ENCODE measurements at regions not wholly inside any gene's neighbourhood (a gene's known extent, or its start where the extent isn't known, plus 50 kb on each side); places are given as distances from the start of the nearest gene placed in this dataset.

DNA sequence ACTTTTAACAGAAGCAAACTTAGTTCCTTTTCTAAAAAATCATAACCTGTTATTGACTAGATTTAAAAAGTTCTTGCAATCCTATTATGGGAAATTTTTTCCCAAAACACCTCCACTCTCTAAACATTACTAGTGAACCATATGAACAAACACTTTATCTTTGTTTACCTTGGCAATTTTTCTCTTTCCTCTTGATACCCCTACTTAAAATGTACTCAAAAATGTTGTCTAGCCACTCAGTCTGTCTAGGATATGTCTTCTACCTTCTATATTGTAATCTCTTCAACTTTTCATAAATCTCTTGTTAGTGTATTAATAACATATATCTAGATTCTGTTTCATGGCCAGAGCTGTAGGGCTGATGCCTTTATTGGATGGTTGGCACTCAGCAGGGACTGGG is 630.0 kb upstream of the GRM3 start:
- TF ChIP-seq, protein P1, sequence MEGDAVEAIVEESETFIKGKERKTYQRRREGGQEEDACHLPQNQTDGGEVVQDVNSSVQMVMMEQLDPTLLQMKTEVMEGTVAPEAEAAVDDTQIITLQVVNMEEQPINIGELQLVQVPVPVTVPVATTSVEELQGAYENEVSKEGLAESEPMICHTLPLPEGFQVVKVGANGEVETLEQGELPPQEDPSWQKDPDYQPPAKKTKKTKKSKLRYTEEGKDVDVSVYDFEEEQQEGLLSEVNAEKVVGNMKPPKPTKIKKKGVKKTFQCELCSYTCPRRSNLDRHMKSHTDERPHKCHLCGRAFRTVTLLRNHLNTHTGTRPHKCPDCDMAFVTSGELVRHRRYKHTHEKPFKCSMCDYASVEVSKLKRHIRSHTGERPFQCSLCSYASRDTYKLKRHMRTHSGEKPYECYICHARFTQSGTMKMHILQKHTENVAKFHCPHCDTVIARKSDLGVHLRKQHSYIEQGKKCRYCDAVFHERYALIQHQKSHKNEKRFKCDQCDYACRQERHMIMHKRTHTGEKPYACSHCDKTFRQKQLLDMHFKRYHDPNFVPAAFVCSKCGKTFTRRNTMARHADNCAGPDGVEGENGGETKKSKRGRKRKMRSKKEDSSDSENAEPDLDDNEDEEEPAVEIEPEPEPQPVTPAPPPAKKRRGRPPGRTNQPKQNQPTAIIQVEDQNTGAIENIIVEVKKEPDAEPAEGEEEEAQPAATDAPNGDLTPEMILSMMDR (IDR thresholded peaks at IDR 0.05) = no peak
- TF ChIP-seq ZFX (IDR thresholded peaks at IDR 0.05; ENCODE audit: borderline replicate concordance) = no peak
